Panc1 (cell line): ENCODE measurements at regions not wholly inside any gene's neighbourhood (a gene's known extent, or its start where the extent isn't known, plus 50 kb on each side); places are given as distances from the start of the nearest gene placed in this dataset.
A peak's percentile ranks its signal among the peaks of the same experiment; 100 is the strongest.

Experiments used
- ATAC-seq: fragments of 200-7000 bp; cut with Tn5 transposase; 2 replicates; pipeline ENCODE4 v1.9.1; 2020; ENCODE audit warnings: mild to moderate bottlenecking, moderate library complexity
- BruUV-seq: library from RNA; stranded (reverse); fragments of 400-500 nt; replicated peaks from 2 replicates; lab custom pipeline; 2021; lab: Mats Ljungman, UMichigan
- CTCF ChIA-PET: fragments of 300-600 bp; sonication (Branson Sonifier 250); formaldehyde crosslinking; loops from one replicate; lab custom pipeline; 2022; ENCODE audit warnings: antibody characterized with exemption; lab: Charles Lee
- POLR2A ChIA-PET: fragments of 300-600 bp; sonication (Branson Sonifier 250); formaldehyde crosslinking; loops from one replicate; lab custom pipeline; 2022; ENCODE audit warnings: antibody characterized with exemption; lab: Charles Lee
- DNase-seq: peaks from one replicate; pipeline ENCODE4 v3.0.0-alpha.2; 2010; ENCODE audit warnings: low read depth, low spot score
- H3K27ac ChIP-seq: 2 replicates; pipeline ENCODE4 v1.5.1; 2011; ENCODE audit warnings: mild to moderate bottlenecking, low read length, inconsistent platforms
- H3K27me3 ChIP-seq: fragments of 200-500 bp; sonication (Bioruptor generic); 2 replicates; pipeline ENCODE4 v1.6.0; 2014; ENCODE audit warnings: low read length, inconsistent platforms; ENCODE audit not compliant: control insufficient read depth, insufficient read depth
- H3K36me3 ChIP-seq: fragments of 200-500 bp; sonication (Bioruptor generic); 2 replicates; pipeline ENCODE4 v1.5.1; 2014; ENCODE audit warnings: inconsistent platforms, mild to moderate bottlenecking, low read length, moderate library complexity; ENCODE audit not compliant: control insufficient read depth, insufficient read depth
- H3K4me1 ChIP-seq: 2 replicates; pipeline ENCODE4 v1.5.1; 2011; ENCODE audit warnings: inconsistent platforms, mild to moderate bottlenecking, low read length, moderate library complexity; ENCODE audit not compliant: control insufficient read depth, insufficient read depth
- H3K4me3 ChIP-seq, 2 experiments: 2 replicates each; pipeline ENCODE4 v1.5.1; 2011 to 2012; ENCODE audit warnings: low read depth in 2 of 2, low read length in 2 of 2, mild to moderate bottlenecking in 2 of 2, inconsistent platforms in 1 of 2, moderate library complexity in 1 of 2
- H3K9me3 ChIP-seq: fragments of 200-500 bp; sonication (Bioruptor generic); 2 replicates; pipeline ENCODE4 v1.5.1; 2014; ENCODE audit warnings: low read depth, mild to moderate bottlenecking, inconsistent platforms, low read length, moderate library complexity; ENCODE audit not compliant: control insufficient read depth, insufficient read depth
- CTCF ChIP-seq: fragments of 450-650 bp; IDR thresholded peaks from 2 replicates; pipeline ENCODE4 v1.5.1; 2017; ENCODE audit warnings: mild to moderate bottlenecking
- POLR2AphosphoS5 ChIP-seq: IDR thresholded peaks from 2 replicates; pipeline ENCODE4 v1.6.1; 2012; ENCODE audit warnings: mild to moderate bottlenecking, low read depth, low read length, moderate library complexity
- REST ChIP-seq, 2 experiments: IDR thresholded peaks; 2 replicates each; pipeline ENCODE4 v1.6.1; 2011 to 2012; ENCODE audit warnings: low read depth in 2 of 2, control low read depth in 1 of 2, low read length in 1 of 2, mild to moderate bottlenecking in 1 of 2, moderate library complexity in 1 of 2; ENCODE audit not compliant: insufficient read depth in 1 of 2
- SIN3A ChIP-seq: IDR thresholded peaks from 2 replicates; pipeline ENCODE4 v1.6.1; 2012; ENCODE audit warnings: low read depth, mild to moderate bottlenecking, low read length, moderate library complexity, borderline replicate concordance; ENCODE audit not compliant: insufficient read depth
- TCF7L2 ChIP-seq: IDR thresholded peaks from 2 replicates; pipeline ENCODE4 v1.6.1; 2011; ENCODE audit warnings: mild to moderate bottlenecking, low read depth, low read length, inconsistent platforms
- in situ Hi-C: cut with HindIII; loops from 2 replicates; pipeline ENCODE4 v1.10.0; 2016; ENCODE audit warnings: low sequenced_read_pairs, low pct_unique_long_range_greater_than_20kb
- intact Hi-C: fragments of 100-400 bp; cut with micrococcal nuclease; formaldehyde crosslinking; loops from one replicate; pipeline ENCODE4 v1.10.0; 2022; ENCODE audit not compliant: unreplicated experiment

- ATAC-seq, result no peak
- TF ChIP-seq POLR2AphosphoS5, result no peak
- no peak for TF ChIP-seq REST (IDR thresholded peaks at IDR 0.05; ENCODE audit: insufficient read depth in 1 of 2, low read depth in 2 of 2, low read length in 1 of 2)
- TF ChIP-seq TCF7L2, result no peak
- no peak for TF ChIP-seq CTCF
- TF ChIP-seq SIN3A, result no peak
- POLR2A ChIA-PET, result no interaction called here
- no peaks in the 10 kb centered on the region for H3K9me3 ChIP-seq
- H3K4me1 ChIP-seq, result no peaks in the 10 kb centered on the region
- H3K4me3 ChIP-seq, result no peak overlapping the region
- in situ Hi-C loops, result no loop called here
- intact Hi-C loops, result loop anchor here (2.0 to 10.0 kb wide), 3 partner anchors 379 to 889 kb away; partner anchors contain the start of gene GAS1
- DNase-seq, result no peak
- BruUV-seq, result no TSS peak
- H3K36me3 ChIP-seq, result no peaks in the 10 kb centered on the region
- no peak overlapping the region for H3K27ac ChIP-seq
- no peaks in the 10 kb centered on the region for H3K27me3 ChIP-seq
- CTCF ChIA-PET, result no interaction called here
These were observed 173.7 kb upstream of the DAPK1 start for GRCh38 chr9:87323928-87324327.

- DNase-seq (peak; percentile 20), ATAC-seq (no peak; the same call in 1 of the 2 replicates)
- TF ChIP-seq CTCF (peak; percentile 59; the same call in 1 of the 2 replicates), TCF7L2 (no peak)
- BruUV-seq, result no TSS peak
- H3K9me3 ChIP-seq, result no peaks in the 10 kb centered on the region
- POLR2A ChIA-PET, result no interaction called here
- no peaks in the 10 kb centered on the region for H3K4me1 ChIP-seq
- H3K27ac ChIP-seq, result no peak overlapping the region
- H3K4me3 ChIP-seq, result no peak overlapping the region
- H3K27me3 ChIP-seq, result no peaks in the 10 kb centered on the region
- intact Hi-C loops, result loop anchor here (2.0 to 10.0 kb wide), 4 partner anchors 380 to 912 kb away; partner anchors contain the start of gene GAS1
- no peaks in the 10 kb centered on the region for H3K36me3 ChIP-seq
- in situ Hi-C loops, result no loop called here
- CTCF ChIA-PET, result no interaction called here
These were observed 173.0 kb upstream of the DAPK1 start for GRCh38 chr9:87324613-87325194.
